ENCODE measurements at regions not wholly inside any gene's neighbourhood (a gene's known extent, or its start where the extent isn't known, plus 50 kb on each side); places are given as distances from the start of the nearest gene placed in this dataset.

GRCh38 chr3:101066711-101067129, 73.5 kb upstream of the ABI3BP start:
- TF ChIP-seq CTCF (IDR thresholded peaks at IDR 0.05) (no peak), EZH2phosphoT487 (IDR thresholded peaks at IDR 0.05) (no peak)

Data from neural progenitor cell (in vitro differentiated cells).